ENCODE measurements at regions not wholly inside any gene's neighbourhood (a gene's known extent, or its start where the extent isn't known, plus 50 kb on each side); places are given as distances from the start of the nearest gene placed in this dataset.
"Not testable (repeated sequence)": the region's sequence is repeated elsewhere in the genome, so short reads cannot be mapped to it uniquely, and the experiment has no call there.

DNA sequence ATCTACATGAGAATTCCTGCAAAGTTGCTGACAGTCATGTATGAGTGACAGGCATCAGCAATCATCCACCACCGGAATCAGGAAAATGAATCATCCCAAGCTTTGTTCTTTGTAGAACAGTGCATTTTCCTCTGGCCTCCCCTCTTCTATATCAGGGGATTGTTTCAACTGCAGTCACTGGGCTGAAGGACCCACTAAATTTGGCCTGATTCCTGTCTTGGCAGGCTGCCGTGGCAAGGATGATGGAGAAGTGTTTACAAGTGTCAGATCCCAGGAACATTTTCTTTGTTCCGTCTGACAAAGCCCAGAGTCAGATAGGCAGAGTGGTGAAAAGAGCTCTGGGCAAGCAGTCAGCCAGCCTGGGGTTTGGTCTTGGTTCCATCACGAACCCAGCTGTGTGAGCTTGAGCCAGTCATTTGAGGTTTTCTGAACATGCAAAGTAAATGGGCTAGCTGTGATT is 175.1 kb upstream of the TSC22D2 start:
- FAIRE-seq: no peak
- Histone ChIP-seq H3K4me3 (no peak overlapping the region), H3K27me3 (no peaks in the 10 kb centered on the region), H3K4me1 (peaks cover 0 to 8% (median 5%) of the 10 kb centered on the region in 3 donors), H3K9me3 (no peaks in the 10 kb centered on the region), H3K36me3 (no peaks in the 10 kb centered on the region), H3K27ac (no peak overlapping the region)
- TF ChIP-seq, protein P1, sequence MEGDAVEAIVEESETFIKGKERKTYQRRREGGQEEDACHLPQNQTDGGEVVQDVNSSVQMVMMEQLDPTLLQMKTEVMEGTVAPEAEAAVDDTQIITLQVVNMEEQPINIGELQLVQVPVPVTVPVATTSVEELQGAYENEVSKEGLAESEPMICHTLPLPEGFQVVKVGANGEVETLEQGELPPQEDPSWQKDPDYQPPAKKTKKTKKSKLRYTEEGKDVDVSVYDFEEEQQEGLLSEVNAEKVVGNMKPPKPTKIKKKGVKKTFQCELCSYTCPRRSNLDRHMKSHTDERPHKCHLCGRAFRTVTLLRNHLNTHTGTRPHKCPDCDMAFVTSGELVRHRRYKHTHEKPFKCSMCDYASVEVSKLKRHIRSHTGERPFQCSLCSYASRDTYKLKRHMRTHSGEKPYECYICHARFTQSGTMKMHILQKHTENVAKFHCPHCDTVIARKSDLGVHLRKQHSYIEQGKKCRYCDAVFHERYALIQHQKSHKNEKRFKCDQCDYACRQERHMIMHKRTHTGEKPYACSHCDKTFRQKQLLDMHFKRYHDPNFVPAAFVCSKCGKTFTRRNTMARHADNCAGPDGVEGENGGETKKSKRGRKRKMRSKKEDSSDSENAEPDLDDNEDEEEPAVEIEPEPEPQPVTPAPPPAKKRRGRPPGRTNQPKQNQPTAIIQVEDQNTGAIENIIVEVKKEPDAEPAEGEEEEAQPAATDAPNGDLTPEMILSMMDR (IDR thresholded peaks at IDR 0.05): no peak
- intact Hi-C loops (cut with DNase I): no loop called here
- ATAC-seq: no peak
- WGBS, 2 donors: 36% methylated on average over 4 of the region's 4 CpGs
- no peak for DNase-seq

DNA sequence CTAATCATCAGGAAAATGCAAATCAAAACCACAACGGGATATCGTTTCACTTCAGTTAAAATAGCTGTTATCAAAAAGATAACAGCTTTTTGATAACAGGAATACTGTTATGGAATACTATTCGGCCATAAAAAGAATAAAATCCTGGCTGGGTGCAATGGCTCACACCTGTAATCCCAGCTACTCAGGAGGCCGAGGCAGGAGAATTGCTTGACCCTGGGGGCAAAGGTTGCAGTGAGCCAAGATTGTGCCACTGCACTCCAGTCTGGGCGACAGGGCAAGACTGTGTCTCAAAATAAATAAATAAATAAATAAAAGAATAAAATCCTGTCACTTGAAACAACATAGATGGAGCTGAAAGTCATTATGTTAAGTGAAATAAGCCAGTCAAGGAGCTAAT is 178.1 kb upstream of the TSC22D2 start:
- Histone ChIP-seq H3K27me3 (no peaks in the 10 kb centered on the region), H3K27ac (no peak overlapping the region), H3K4me1 (peaks cover 0 to 4% (median 0%) of the 10 kb centered on the region in 3 donors), H3K9me3 (no peaks in the 10 kb centered on the region), H3K4me3 (no peak overlapping the region), H3K36me3 (no peaks in the 10 kb centered on the region)
- WGBS, 2 donors: 53 to 62% methylated on average over 5 of the region's 5 CpGs
- TF ChIP-seq, protein P1 (IDR thresholded peaks at IDR 0.05): no peak
- DNase-seq: no peak
- intact Hi-C loops (cut with DNase I): no loop called here
- FAIRE-seq: no peak
- no peak for ATAC-seq

DNA sequence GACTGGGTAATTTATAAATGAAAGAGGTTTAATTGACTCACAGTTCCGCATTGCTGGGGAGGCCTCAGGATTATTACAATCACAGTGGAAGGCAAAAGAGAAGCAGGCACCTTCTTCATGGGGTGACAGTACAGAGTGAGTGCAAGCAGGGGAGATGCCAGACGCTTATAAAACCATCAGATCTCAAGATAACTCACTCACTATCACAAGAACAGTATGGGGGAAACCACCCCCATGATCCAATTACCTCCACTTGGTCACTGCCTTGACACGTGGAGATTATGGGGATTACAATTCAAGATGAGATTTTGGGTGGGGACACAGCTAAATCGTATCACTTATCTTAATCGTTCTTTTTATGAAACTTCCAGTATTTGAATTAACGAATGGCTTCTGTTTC is 179.5 kb upstream of the TSC22D2 start:
- not testable (repeated sequence) for DNase-seq, H3K9me3 ChIP-seq, ATAC-seq, H3K4me3 ChIP-seq, FAIRE-seq, H3K27me3 ChIP-seq, H3K27ac ChIP-seq, H3K36me3 ChIP-seq, H3K4me1 ChIP-seq
- WGBS, 2 donors: 84 to 85% methylated on average over 6 of the region's 6 CpGs
- intact Hi-C loops (cut with DNase I): loop anchor here in 1 of 3 donors (10.0 kb wide), 1 partner anchor 266 kb away; no protein-coding TSS in a partner anchor

DNA sequence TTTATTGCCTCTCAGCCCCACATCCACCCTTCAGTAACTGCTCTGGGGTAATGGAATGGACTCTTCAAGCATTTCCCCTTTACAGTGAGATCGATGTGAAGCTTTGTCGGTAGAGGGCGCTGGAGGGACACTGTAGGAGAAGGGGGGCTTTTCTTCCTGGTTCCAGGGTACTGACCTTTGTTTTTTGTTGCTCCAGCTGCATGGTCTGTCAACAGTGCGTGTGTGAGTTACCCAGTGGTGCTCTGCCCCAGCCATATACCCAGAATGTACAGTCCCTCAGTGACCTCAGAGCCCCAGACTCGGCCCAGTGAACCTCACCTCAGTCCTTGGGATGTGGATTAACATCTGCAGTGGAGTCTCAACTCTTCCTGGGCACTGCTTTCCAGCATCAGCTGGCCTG is 180.3 kb upstream of the TSC22D2 start:
- peak in 2 of 6 donors; percentile 21 to 39 for DNase-seq
- Histone ChIP-seq H3K36me3 (no peaks in the 10 kb centered on the region), H3K27me3 (no peaks in the 10 kb centered on the region), H3K4me3 (no peak overlapping the region), H3K4me1 (no peaks in the 10 kb centered on the region), H3K27ac (no peak overlapping the region), H3K9me3 (no peaks in the 10 kb centered on the region)
- FAIRE-seq: no peak
- TF ChIP-seq, protein P1 (IDR thresholded peaks at IDR 0.05): peak in 3 of 4 donors; percentile 11 to 42 (median 25)
- ATAC-seq: peak in 3 of 4 donors; percentile 63 to 74 (median 65)
- intact Hi-C loops (cut with DNase I): loop anchor here in 1 of 3 donors (10.0 kb wide), 1 partner anchor 267 kb away; no protein-coding TSS in a partner anchor
- 45 to 54% methylated on average over 5 of the region's 5 CpGs for WGBS, 2 donors

DNA sequence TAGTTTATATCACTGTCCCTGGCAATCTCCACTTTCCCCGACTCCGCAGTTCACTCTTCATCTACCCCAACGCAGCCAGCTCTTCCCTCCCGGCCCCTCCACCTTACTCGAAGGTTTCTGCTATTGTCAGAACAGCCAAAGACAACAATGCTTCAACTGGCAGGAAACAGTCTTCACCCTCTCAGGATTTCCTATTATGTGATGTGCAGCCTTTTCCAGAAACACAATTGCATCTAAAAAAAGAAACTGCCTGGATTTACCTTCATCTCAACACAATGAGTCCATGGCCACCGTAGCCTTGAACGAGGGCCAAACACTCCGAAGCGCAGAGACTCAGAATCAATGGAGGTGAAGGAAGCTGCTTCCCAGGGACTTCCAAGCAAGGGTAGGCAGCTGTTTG is 182.1 kb upstream of the TSC22D2 start:
- TF ChIP-seq, protein P1 (IDR thresholded peaks at IDR 0.05): no peak
- Histone ChIP-seq H3K27me3 (no peaks in the 10 kb centered on the region), H3K4me1 (no peaks in the 10 kb centered on the region), H3K9me3 (no peaks in the 10 kb centered on the region), H3K36me3 (no peaks in the 10 kb centered on the region), H3K27ac (no peak overlapping the region), H3K4me3 (no peak overlapping the region)
- 37 to 39% methylated on average over 9 of the region's 9 CpGs for WGBS, 2 donors
- intact Hi-C loops (cut with DNase I): loop anchor here in 1 of 3 donors (10.0 kb wide), 1 partner anchor 269 kb away; no protein-coding TSS in a partner anchor
- ATAC-seq (peak in 2 of 4 donors; percentile 35 to 45), FAIRE-seq (no peak), DNase-seq (no peak)
